ENCODE measurements at regions not wholly inside any gene's neighbourhood (a gene's known extent, or its start where the extent isn't known, plus 50 kb on each side); places are given as distances from the start of the nearest gene placed in this dataset.
"Not testable (repeated sequence)": the region's sequence is repeated elsewhere in the genome, so short reads cannot be mapped to it uniquely, and the experiment has no call there.

GRCh38 chr1:189022015-189022414, 1455.6 kb downstream of the BRINP3 start:
- no peak for DNase-seq (ENCODE audit: low spot score)

DNA sequence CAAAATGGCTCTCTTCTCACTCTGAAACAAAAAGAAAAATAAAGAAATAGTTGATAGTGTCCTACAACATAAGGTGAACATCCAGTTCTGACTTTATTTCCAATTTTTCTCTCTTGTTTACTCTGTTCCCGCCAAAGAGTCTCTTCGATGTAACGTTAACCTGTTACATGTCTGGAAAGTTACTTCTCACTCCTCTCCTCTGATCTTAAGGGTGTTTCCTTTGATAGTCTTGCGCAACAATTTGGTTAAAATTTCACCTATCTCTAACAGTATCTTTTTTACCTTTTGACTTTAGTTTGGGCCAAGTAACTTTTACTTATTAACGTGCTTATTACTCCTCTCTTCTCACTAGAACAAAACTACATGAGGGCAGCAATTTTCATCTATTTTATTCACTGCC, 1450.2 kb downstream of the BRINP3 start:
- DNase-seq (ENCODE audit: low spot score): no peak

DNA sequence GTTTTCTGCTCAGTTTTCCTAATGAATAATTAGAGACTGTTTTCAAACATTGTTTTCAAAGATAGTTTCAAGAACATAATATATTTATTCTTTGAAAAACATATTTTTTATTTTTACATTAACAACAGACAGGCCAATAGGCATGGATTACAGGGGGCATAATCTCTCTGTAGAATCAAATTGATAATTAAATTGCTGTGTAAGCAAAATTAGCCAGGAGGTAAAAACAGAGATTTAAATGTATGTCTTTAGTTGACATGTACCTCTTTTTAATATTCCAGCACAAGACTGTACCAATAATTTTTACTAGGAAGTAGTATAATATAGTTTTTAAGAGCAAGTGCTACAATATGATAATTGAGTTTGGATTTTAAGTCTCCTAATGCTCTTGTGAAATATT, 1444.5 kb downstream of the BRINP3 start:
- DNase-seq (ENCODE audit: low spot score): no peak

- DNase-seq (ENCODE audit: low spot score): no peak
Measured at GRCh38 chr1:189036628-189037027, 1441.0 kb downstream of the BRINP3 start.

DNA sequence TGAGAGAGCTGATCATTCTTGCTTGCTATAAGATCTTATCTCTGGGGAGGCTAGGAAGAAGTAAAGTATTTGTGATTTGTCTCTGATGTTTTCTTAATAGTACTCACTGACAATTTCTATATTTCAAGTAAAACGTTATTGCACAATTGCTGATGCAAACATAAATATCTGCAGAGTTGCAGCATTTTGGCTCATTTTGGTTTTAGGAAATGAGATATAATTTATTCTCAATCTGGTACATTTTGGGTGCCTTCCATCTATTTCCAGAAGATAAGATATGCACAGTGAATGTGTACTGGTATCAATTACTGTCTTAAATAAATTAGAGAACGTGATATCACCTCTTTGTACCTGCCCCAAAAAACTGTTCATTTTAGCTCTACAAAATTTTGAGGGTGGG, 1431.5 kb downstream of the BRINP3 start:
- no peak for DNase-seq (ENCODE audit: low spot score)

GRCh38 chr1:189084811-189085210, 1392.9 kb downstream of the BRINP3 start:
- DNase-seq (ENCODE audit: low spot score): no peak

GRCh38 chr1:189103956-189104355, 1373.7 kb downstream of the BRINP3 start:
- DNase-seq (ENCODE audit: low spot score): no peak

DNA sequence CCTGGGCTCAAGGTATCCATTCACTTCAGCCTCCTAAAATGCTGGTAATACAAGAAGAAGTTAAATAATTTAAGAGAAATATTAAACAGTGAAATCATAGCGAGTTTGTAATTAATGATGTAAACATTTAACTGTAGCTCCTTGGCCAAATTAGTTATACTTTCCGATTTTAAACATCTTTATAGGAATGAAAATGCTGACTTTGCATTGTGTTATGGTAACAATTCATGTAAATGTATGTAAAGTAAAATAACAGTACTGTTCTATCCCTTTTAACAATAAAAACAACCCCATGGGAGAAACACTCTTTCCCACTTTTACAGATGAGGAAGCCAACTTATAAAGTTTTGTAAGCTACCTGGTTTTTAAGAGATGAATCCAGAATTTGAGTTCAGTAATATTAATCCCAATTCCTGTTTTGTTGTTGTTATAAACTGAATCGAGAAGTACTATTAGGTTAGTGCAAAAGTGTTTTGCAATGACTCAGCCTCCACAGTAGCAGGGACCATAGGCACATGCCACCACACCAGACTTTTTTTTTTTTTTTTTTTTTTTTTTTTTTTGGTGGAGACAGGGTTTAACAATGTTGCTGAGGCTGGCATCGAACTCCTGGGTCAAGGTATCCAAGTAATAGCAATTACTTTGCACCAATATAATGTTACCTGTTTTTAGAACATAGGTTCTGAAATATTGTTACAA, 1360.4 kb downstream of the BRINP3 start:
- no peak for DNase-seq (ENCODE audit: low spot score)

DNA sequence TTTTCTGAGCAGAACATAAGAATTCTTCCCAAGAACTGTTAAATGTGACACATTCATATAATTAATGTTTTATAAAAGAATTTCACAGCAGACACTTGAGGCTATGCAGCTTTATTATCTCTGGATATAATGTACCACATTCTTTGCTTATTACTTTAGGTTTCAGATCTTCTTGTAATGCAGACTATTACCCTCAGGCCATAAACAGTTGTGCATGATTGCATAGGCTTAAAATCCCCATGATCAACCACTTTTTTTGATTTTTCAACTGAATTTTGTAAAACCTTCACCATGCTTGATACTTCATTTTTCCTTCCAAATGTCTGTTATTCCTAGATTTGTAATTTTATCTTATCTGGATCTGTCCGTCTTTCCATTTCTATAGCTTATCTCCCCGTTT, 1355.7 kb downstream of the BRINP3 start:
- DNase-seq (ENCODE audit: low spot score): no peak

DNA sequence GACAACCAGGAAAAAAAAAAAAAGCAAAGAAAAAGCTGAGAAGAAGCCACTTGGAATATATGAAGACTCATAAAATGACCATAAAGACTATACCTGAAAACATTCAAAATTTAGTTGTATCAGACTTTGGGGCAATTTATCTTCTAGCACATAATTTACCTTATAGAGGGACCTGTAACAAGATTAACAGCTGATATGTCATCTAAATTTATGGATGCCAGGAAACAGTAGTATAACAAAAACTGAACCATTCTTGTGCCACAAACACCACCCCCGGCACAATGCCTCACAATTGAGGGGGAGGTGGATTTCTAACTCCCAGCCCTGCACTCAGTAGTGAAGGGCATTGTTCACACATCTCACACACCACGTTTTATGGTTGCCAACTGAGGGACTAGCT, 1352.0 kb downstream of the BRINP3 start:
- DNase-seq (ENCODE audit: low spot score): no peak

DNA sequence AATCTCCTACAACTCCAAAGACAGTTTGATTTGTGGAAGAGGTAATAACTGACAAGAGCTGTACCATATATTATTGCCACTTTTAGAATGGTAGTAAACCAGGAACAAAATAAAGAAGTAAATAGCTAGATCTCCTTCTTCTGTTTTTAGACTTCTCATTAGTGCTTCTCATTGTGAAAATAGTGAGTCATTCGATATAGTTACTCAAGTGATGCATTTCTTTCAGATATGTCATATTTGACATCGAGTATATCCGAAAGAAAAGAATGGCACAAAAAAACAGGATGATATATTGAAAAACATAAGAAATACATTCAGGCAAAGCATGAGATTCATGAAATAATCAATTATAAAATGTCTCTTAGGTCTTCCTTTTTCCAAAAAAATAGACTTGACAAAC, 1346.1 kb downstream of the BRINP3 start:
- no peak for DNase-seq (ENCODE audit: low spot score)

DNA sequence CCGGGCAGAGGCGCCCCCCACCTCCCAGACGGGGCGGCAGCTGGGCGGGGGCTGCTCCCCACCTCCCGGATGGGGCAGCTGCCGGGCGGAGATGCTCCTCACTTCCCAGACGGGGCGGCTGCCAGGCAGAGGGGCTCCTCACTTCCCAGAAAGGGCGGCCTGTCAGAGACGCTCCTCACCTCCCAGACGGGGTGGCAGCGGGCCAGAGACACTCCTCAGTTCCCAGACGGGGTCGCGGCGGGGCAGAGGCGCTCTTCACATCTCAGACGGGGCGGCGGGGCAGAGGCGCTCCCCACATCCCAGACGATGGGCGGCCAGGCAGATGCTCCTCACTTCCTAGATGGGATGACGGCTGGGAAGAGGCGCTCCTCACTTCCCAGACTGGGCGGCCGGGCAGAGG, 1337.9 kb downstream of the BRINP3 start:
- not testable (repeated sequence) for DNase-seq (ENCODE audit: low spot score)

DNA sequence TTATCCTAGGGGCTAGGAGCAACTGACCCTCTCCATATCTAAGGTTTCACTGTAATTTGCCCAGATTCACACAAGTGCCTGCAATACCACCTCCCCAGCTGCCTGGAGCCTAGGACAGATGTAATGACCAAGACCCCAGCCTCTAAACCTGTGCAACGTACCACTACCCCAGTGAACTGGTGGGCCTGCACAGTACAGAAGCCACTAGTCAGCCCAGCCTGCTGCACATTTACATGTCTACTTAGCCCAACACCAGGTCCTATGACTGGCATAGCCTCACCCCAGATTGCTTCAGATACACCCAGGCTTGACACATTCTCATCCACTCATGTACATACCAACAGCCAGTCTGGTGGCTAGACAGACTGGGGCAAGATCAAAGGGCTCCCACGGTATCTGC, 1336.6 kb downstream of the BRINP3 start:
- DNase-seq (ENCODE audit: low spot score): no peak

DNA sequence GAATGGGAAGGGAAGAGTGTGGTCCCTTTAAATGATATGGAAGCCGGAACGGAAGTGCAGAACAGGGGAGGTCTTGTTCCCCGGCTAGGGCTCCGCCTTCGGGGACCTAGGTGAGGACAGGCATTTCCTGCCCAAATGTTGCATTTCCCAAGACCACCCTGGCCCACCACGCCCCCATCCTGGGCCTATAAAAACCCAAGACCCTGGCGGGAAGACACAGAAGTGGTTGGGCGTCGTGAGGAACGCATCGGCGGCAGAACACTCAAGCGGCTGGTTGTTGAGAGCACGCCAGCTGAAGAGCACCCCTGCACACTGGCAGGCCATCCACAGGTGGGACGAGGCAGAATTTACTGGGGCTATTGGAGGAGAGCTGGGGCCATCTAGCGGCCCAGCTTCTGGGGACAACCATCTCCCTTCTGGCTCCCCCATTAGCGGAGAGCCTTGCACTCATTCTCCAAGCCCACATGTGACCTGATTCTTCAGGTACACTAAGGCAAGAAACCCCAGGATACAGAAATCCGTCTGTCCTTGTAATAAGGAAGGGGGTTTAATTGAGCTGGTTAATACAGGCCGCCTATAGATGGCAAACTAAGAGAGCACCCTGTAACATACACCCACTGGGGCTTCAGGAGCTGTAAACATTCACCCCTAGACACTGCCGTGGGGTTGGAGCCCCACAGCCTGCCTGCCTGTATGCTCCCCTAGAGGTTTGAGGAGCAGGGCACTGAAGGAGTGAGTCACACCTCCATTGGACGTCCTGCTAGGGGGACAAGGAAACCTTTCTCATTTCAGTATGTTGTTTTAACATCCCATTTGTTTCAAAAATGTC, 1327.9 kb downstream of the BRINP3 start:
- DNase-seq (ENCODE audit: low spot score): no peak

DNA sequence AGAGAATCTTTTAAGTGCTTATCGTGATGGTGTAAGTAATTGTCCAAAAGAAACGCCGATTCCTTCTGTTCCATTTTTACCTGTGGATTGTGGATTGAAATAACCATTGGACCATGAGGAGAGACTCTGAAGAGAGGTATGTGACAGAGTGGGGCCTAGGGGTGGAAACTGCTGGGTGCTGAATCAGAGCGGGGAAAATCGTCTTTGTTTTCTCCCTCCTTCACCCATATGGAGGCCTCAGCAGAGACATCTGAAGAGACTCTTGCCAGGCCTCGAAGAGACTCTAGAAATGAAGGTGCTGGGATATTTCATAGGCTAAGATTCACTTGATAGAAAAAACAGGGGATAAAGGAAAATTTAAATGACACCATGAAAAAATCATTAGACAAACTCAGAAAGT, 1327.0 kb downstream of the BRINP3 start:
- DNase-seq (ENCODE audit: low spot score): no peak

DNA sequence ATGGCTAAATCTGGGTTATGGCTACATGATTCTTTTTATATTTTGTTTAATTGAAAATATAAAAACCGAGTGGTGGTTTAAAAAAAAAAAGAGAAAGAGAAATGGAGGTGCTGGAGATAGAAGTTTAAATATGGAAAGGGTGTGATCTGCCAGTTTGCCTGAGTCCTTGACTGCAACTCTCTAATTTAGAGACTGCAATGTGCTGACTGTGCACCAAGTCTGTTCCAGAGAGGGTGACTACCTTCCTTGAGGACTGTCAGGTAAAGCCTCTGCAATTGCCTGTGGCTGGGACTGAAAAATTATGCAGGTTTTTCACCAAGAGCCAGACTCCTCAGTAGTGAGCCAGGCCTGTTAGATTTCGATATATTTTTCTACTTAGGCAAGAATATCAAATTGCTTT, 1326.3 kb downstream of the BRINP3 start:
- DNase-seq (ENCODE audit: low spot score): no peak

GRCh38 chr1:189152685-189153084, 1325.0 kb downstream of the BRINP3 start:
- DNase-seq (ENCODE audit: low spot score): no peak

GRCh38 chr1:189158155-189158554, 1319.5 kb downstream of the BRINP3 start:
- DNase-seq (ENCODE audit: low spot score): no peak

GRCh38 chr1:189175889-189176288, 1301.8 kb downstream of the BRINP3 start:
- DNase-seq (ENCODE audit: low spot score): no peak

DNA sequence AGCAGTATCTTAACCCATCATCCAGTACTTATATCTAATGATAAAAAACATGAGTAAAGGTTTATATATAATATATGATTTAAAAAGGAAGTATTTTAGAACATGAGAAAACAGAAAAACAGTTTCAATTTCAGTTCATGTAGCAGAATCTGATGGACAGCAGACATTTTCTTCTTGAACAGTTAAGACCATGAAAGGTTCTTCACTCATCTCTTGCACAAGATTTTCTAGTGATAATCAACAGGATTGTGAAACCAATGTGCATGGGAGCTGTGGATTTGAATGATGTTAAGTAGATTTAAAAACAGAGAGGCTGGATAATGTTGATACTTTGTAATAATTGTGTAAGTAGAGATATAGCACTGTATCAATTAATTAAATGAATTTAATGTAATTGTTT, 1297.6 kb downstream of the BRINP3 start:
- no peak for DNase-seq (ENCODE audit: low spot score)

GRCh38 chr1:189185097-189185496, 1292.6 kb downstream of the BRINP3 start:
- no peak for DNase-seq (ENCODE audit: low spot score)

DNA sequence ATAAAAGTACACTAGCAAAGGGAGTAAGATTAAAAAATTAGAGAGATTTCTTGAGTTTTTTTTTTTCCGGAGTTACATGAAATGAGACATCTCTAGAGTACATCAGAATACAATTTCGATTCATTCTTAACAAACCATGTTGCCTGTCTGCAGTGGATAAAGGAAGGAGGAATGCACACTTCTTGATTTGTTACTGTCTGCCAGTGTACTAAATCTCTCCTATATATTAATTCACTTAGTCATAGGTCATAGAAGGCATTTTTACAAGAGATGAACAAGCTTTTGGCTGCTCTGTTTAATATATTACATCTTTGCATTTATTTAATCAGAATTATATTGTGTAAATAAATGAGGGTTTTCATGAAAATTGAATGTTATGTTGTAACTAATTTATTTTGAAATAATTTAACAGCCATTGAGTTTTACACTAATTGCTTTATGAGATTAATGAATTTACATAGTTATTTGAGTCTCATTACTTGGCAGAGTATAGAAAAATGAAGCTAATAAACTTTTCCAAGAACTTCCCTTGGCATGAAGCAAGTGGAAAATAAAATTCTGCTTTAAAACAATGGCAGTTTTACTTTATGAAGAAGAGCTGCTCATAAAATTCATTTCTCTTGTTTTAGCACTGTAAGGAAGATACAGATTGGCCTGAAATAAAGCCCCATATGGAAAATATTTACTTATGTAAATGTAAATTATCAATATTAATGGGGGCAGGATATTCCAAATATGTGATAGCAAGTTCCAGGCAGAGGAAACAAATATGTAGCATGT, 1284.7 kb downstream of the BRINP3 start:
- DNase-seq (ENCODE audit: low spot score): no peak

DNA sequence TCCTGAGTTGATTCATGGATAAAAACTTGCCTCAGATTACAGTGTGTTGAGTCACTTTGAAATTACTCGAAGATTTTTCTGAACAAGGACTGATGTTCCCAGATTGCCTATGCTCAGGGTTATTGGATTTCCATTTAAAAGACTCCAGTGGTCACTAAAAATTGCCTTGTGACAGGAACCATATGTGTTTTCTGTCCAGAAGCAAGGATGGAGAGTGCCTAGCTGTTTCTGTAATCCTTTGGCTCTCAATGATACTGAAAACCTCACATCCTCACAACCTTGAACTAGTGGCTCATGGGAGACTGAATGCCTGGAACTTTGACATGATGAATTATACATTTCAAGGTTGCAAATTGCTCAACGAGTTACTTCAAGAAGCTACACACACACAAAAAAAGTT, 1271.8 kb downstream of the BRINP3 start:
- DNase-seq (ENCODE audit: low spot score): no peak
